ENCODE measurements at regions not wholly inside any gene's neighbourhood (a gene's known extent, or its start where the extent isn't known, plus 50 kb on each side); places are given as distances from the start of the nearest gene placed in this dataset.

- Histone ChIP-seq H3K27me3 (no peaks in the 10 kb centered on the region), H3K36me3 (no peaks in the 10 kb centered on the region), H3K27ac (no peak overlapping the region), H3K4me3 (no peak overlapping the region), H3K4me1 (no peaks in the 10 kb centered on the region), H3K9me3 (no peaks in the 10 kb centered on the region)
- DNase-seq, result no peak
- ATAC-seq, result no peak
- intact Hi-C loops (cut with DNase I), result no loop called here
- TF ChIP-seq POLR2A (IDR thresholded peaks at IDR 0.05), result no peak
- TF ChIP-seq, protein P1, sequence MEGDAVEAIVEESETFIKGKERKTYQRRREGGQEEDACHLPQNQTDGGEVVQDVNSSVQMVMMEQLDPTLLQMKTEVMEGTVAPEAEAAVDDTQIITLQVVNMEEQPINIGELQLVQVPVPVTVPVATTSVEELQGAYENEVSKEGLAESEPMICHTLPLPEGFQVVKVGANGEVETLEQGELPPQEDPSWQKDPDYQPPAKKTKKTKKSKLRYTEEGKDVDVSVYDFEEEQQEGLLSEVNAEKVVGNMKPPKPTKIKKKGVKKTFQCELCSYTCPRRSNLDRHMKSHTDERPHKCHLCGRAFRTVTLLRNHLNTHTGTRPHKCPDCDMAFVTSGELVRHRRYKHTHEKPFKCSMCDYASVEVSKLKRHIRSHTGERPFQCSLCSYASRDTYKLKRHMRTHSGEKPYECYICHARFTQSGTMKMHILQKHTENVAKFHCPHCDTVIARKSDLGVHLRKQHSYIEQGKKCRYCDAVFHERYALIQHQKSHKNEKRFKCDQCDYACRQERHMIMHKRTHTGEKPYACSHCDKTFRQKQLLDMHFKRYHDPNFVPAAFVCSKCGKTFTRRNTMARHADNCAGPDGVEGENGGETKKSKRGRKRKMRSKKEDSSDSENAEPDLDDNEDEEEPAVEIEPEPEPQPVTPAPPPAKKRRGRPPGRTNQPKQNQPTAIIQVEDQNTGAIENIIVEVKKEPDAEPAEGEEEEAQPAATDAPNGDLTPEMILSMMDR (IDR thresholded peaks at IDR 0.05), result no peak
- 76 to 85% (median 79%) methylated on average over 4 of the region's 4 CpGs for WGBS, 4 donors
These were observed 261.0 kb downstream of the PDGFC start for GRCh38 chr4:156710365-156711192.

DNA sequence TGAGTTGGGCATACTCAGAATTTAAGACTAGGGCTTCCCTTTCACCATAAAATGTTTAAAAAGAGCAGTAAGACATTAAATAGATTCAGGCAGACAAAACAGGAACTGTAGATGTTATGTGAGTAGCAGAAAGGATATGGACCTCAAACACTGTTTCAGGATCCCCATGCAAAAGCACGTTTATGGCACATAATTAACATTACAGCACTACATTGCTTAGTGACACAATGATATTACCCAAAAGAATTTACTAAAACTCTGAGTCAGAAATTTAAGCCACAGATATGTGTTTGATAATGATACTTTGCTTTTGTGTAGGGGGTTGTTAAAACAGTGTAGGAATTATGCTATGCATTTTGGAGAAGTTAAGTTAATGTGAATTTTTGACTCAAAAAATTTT is 266.3 kb downstream of the PDGFC start:
- no peaks in the 10 kb centered on the region for H3K9me3 ChIP-seq
- TF ChIP-seq POLR2A (IDR thresholded peaks at IDR 0.05), result no peak
- TF ChIP-seq, protein P1 (IDR thresholded peaks at IDR 0.05), result no peak
- intact Hi-C loops (cut with DNase I), result no loop called here
- 36 to 60% (median 46%) methylated on average over 1 of the region's 1 CpG for WGBS, 4 donors
- H3K27ac ChIP-seq, result no peak overlapping the region
- no peak for ATAC-seq
- H3K4me3 ChIP-seq, result no peak overlapping the region
- H3K27me3 ChIP-seq, result no peaks in the 10 kb centered on the region
- DNase-seq, result no peak
- no peaks in the 10 kb centered on the region for H3K36me3 ChIP-seq
- no peaks in the 10 kb centered on the region for H3K4me1 ChIP-seq

GRCh38 chr4:156695163-156695562 is 276.4 kb downstream of the PDGFC start:
- Histone ChIP-seq H3K27ac (no peak overlapping the region), H3K4me1 (peaks cover 0 to 5% (median 0%) of the 10 kb centered on the region in 12 donors), H3K4me3 (no peak overlapping the region), H3K9me3 (no peaks in the 10 kb centered on the region), H3K27me3 (no peaks in the 10 kb centered on the region), H3K36me3 (no peaks in the 10 kb centered on the region)
- DNase-seq (no peak), ATAC-seq (no peak)
- intact Hi-C loops (cut with DNase I), result no loop called here
- TF ChIP-seq POLR2A (IDR thresholded peaks at IDR 0.05), result no peak
- TF ChIP-seq, protein P1 (IDR thresholded peaks at IDR 0.05), result no peak
- WGBS, 4 donors, result 82 to 96% (median 87%) methylated on average over 7 of the region's 7 CpGs

GRCh38 chr4:156694413-156694812 is 277.2 kb downstream of the PDGFC start:
- ATAC-seq, result no peak
- intact Hi-C loops (cut with DNase I), result no loop called here
- TF ChIP-seq, protein P1 (IDR thresholded peaks at IDR 0.05), result no peak
- TF ChIP-seq POLR2A (IDR thresholded peaks at IDR 0.05), result no peak
- Histone ChIP-seq H3K27me3 (no peaks in the 10 kb centered on the region), H3K36me3 (no peaks in the 10 kb centered on the region), H3K9me3 (no peaks in the 10 kb centered on the region), H3K4me1 (peaks cover 0 to 5% (median 0%) of the 10 kb centered on the region in 12 donors), H3K27ac (no peak overlapping the region), H3K4me3 (no peak overlapping the region)
- DNase-seq, result no peak
- 55 to 73% (median 61%) methylated on average over 3 of the region's 3 CpGs for WGBS, 4 donors
